ENCODE measurements at regions not wholly inside any gene's neighbourhood (a gene's known extent, or its start where the extent isn't known, plus 50 kb on each side); places are given as distances from the start of the nearest gene placed in this dataset.

DNA sequence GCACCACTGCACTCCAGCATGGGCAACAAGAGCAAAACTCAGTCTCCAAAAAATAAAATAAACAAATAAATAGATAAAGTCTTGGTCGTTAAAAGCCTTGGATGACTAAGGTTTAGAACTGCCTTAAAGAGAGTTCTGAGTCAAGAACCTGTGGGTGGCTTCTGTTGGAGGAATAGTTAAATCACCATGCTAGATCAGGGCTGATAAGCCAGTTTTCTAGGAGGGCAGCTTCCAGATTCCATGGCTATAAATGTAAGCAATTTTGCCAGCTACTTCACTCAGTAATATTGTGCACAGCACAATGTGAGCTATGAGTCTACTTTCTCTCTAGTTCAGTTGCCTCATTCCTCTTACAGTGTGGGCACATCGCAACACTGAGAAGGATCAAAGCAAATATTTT lies 242.1 kb upstream of the NUDT12 start:
- no peaks in the 10 kb centered on the region for H3K36me3 ChIP-seq (replicated peaks in 1 of 2; ENCODE audit: control insufficient read depth in 1 of 2, insufficient read depth in 2 of 2, low read length in 1 of 2)
- H3K9me2 ChIP-seq = no peaks in the 10 kb centered on the region
- 53% methylated on average over 2 of the region's 2 CpGs for WGBS (ENCODE audit: low lambda C conversion rate)
- H3F3A ChIP-seq (replicated peaks; ENCODE audit: insufficient read depth) = no peaks in the 10 kb centered on the region
- H3K4me1 ChIP-seq (ENCODE audit: control insufficient read depth in 1 of 2, insufficient read depth in 2 of 2, low read depth in 1 of 2, low read length in 1 of 2) = peaks cover 0 to 3% of the 10 kb centered on the region in 2 experiments; a peak in 1 of 4 replicates
- CTCF ChIA-PET = interaction anchor here (0.6 to 1.7 kb wide), 2 partner anchors 218 to 220 kb away, joined by 3 to 5 read pairs; no protein-coding TSS in a partner anchor
- no peaks in the 10 kb centered on the region for H3K9me3 ChIP-seq
- no peak for TF ChIP-seq MEF2A (IDR thresholded peaks at IDR 0.05; ENCODE audit: borderline replicate concordance, low read depth)
- no peak for TF ChIP-seq EZH2phosphoT487 (IDR thresholded peaks at IDR 0.05; ENCODE audit: borderline replicate concordance, low read depth)
- TF ChIP-seq GATA2 (CRISPR knock-in tag; IDR thresholded peaks at IDR 0.05) = no peak
- no peak for TF ChIP-seq POLR2AphosphoS5 (IDR thresholded peaks at IDR 0.05; ENCODE audit: low read depth, low read length)
- TF ChIP-seq, protein P1, sequence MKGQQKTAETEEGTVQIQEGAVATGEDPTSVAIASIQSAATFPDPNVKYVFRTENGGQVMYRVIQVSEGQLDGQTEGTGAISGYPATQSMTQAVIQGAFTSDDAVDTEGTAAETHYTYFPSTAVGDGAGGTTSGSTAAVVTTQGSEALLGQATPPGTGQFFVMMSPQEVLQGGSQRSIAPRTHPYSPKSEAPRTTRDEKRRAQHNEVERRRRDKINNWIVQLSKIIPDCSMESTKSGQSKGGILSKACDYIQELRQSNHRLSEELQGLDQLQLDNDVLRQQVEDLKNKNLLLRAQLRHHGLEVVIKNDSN (IDR thresholded peaks at IDR 0.05; ENCODE audit: borderline replicate concordance, low read depth) = no peak
- TF ChIP-seq RCOR1 (IDR thresholded peaks at IDR 0.05; ENCODE audit: low read length) = no peak
- TF ChIP-seq NRF1 (IDR thresholded peaks at IDR 0.05; ENCODE audit: low read depth, low read length) = no peak
- no peak for TF ChIP-seq MXI1 (IDR thresholded peaks at IDR 0.05; ENCODE audit: low read depth, low read length)
- no peak for TF ChIP-seq FOSL2 (IDR thresholded peaks at IDR 0.05; ENCODE audit: borderline replicate concordance, low read depth)
- TF ChIP-seq, protein P2, sequence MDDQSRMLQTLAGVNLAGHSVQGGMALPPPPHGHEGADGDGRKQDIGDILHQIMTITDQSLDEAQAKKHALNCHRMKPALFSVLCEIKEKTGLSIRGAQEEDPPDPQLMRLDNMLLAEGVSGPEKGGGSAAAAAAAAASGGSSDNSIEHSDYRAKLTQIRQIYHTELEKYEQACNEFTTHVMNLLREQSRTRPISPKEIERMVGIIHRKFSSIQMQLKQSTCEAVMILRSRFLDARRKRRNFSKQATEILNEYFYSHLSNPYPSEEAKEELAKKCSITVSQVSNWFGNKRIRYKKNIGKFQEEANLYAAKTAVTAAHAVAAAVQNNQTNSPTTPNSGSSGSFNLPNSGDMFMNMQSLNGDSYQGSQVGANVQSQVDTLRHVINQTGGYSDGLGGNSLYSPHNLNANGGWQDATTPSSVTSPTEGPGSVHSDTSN (IDR thresholded peaks at IDR 0.05) = no peak
- TF ChIP-seq TAF1 (IDR thresholded peaks at IDR 0.05; ENCODE audit: borderline replicate concordance, low read depth, low read length) = no peak
- TF ChIP-seq TCF12 (IDR thresholded peaks at IDR 0.05) = no peak
- TF ChIP-seq TEAD4 (IDR thresholded peaks at IDR 0.05; ENCODE audit: borderline replicate concordance, insufficient read depth) = no peak
- no peak for TF ChIP-seq JUND (IDR thresholded peaks at IDR 0.05)
- no peak for TF ChIP-seq RXRA (IDR thresholded peaks at IDR 0.05; ENCODE audit: borderline replicate concordance, low read depth)
- TF ChIP-seq, protein P3, sequence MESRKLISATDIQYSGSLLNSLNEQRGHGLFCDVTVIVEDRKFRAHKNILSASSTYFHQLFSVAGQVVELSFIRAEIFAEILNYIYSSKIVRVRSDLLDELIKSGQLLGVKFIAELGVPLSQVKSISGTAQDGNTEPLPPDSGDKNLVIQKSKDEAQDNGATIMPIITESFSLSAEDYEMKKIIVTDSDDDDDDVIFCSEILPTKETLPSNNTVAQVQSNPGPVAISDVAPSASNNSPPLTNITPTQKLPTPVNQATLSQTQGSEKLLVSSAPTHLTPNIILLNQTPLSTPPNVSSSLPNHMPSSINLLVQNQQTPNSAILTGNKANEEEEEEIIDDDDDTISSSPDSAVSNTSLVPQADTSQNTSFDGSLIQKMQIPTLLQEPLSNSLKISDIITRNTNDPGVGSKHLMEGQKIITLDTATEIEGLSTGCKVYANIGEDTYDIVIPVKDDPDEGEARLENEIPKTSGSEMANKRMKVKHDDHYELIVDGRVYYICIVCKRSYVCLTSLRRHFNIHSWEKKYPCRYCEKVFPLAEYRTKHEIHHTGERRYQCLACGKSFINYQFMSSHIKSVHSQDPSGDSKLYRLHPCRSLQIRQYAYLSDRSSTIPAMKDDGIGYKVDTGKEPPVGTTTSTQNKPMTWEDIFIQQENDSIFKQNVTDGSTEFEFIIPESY (IDR thresholded peaks at IDR 0.05; ENCODE audit: borderline replicate concordance, low read depth) = no peak
- TF ChIP-seq, protein P4, sequence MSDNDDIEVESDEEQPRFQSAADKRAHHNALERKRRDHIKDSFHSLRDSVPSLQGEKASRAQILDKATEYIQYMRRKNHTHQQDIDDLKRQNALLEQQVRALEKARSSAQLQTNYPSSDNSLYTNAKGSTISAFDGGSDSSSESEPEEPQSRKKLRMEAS (IDR thresholded peaks at IDR 0.05; ENCODE audit: low read depth) = no peak
- TF ChIP-seq NFIC (IDR thresholded peaks at IDR 0.05; ENCODE audit: borderline replicate concordance) = no peak
- TF ChIP-seq RAD21 (IDR thresholded peaks at IDR 0.05; ENCODE audit: low read length) = no peak
- no peak for DNase-seq
- POLR2A ChIA-PET = no interaction called here
- no peak overlapping the region for H3K4me3 ChIP-seq (ENCODE audit: low read depth in 2 of 2, low read length in 1 of 2)
- H4K20me1 ChIP-seq (ENCODE audit: insufficient read depth) = no peaks in the 10 kb centered on the region
- no peak overlapping the region; the same call in 1 of the 2 replicates for H2AFZ ChIP-seq (ENCODE audit: low read depth)
- no peaks in the 10 kb centered on the region for H3K79me2 ChIP-seq (ENCODE audit: insufficient read depth)
- H3K9ac ChIP-seq = no peak overlapping the region
- no peaks in the 10 kb centered on the region for H3K27me3 ChIP-seq (ENCODE audit: insufficient read depth)
- H3K4me2 ChIP-seq = no peak overlapping the region
- no peak overlapping the region for H3K27ac ChIP-seq (ENCODE audit: low read depth in 2 of 2, low read length in 1 of 2)
